ENCODE measurements at regions not wholly inside any gene's neighbourhood (a gene's known extent, or its start where the extent isn't known, plus 50 kb on each side); places are given as distances from the start of the nearest gene placed in this dataset.

DNA sequence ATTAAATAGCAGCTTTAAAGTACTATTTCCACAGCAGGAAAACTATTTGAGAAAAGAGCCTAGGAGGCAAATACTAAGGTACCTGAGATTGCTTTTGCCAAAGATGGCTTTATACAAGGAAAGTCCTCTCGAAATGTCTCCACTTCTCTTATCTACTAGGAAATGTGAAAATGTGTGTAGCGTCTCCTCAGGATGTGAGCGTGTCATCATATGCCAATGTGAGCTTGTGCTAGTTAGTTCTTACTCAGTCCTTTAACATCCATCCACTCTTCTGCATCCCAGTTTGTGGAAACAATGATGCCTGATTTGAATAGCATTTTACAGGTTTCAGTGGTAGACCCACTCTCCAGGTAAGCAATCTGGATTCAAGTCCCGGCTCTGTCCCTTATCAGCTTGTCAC is 421.0 kb downstream of the DYNC2H1 start:
- no peaks in the 10 kb centered on the region for H4K20me1 ChIP-seq (ENCODE audit: control insufficient read depth, extremely low read depth, insufficient read depth, low read length)
- no peak overlapping the region for H3K4me2 ChIP-seq (ENCODE audit: extremely low read depth, insufficient read depth, low read length)
- no peak overlapping the region for H3K4me3 ChIP-seq (replicated peaks in 1 of 4; ENCODE audit: control extremely low read depth in 1 of 4, insufficient read depth in 1 of 4, low read depth in 3 of 4, low read length in 4 of 4)
- H3K27ac ChIP-seq (ENCODE audit: insufficient read depth, low read length) = no peak overlapping the region
- no peaks in the 10 kb centered on the region for H3K27me3 ChIP-seq (ENCODE audit: control insufficient read depth, insufficient read depth, low read length)
- H3K79me2 ChIP-seq (ENCODE audit: control insufficient read depth, insufficient read depth, low read length) = no peaks in the 10 kb centered on the region
- H3K9ac ChIP-seq (ENCODE audit: insufficient read depth, low read length) = no peak overlapping the region
- peaks cover 20% of the 10 kb centered on the region for H3K4me1 ChIP-seq (ENCODE audit: control insufficient read depth, extremely low read depth, insufficient read depth, low read length)
- no peaks in the 10 kb centered on the region for H3K36me3 ChIP-seq (ENCODE audit: control insufficient read depth, insufficient read depth, low read length)
- DNase-seq (ENCODE audit: low read depth in 2 of 2) = peak; percentile 6 to 54
- TF ChIP-seq EZH2 (IDR thresholded peaks at IDR 0.05; ENCODE audit: low read length, missing control alignments) = no peak
- TF ChIP-seq, protein P1, sequence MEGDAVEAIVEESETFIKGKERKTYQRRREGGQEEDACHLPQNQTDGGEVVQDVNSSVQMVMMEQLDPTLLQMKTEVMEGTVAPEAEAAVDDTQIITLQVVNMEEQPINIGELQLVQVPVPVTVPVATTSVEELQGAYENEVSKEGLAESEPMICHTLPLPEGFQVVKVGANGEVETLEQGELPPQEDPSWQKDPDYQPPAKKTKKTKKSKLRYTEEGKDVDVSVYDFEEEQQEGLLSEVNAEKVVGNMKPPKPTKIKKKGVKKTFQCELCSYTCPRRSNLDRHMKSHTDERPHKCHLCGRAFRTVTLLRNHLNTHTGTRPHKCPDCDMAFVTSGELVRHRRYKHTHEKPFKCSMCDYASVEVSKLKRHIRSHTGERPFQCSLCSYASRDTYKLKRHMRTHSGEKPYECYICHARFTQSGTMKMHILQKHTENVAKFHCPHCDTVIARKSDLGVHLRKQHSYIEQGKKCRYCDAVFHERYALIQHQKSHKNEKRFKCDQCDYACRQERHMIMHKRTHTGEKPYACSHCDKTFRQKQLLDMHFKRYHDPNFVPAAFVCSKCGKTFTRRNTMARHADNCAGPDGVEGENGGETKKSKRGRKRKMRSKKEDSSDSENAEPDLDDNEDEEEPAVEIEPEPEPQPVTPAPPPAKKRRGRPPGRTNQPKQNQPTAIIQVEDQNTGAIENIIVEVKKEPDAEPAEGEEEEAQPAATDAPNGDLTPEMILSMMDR (conservative IDR thresholded peaks at IDR 0.05 in 1 of 2, IDR thresholded peaks at IDR 0.05 in 1 of 2; ENCODE audit: low read depth in 1 of 2, low read length in 2 of 2) = no peak
- H3K9me3 ChIP-seq (ENCODE audit: control insufficient read depth, insufficient read depth, low read depth, low read length) = no peaks in the 10 kb centered on the region
- no peak overlapping the region for H2AFZ ChIP-seq (ENCODE audit: low read length)

DNA sequence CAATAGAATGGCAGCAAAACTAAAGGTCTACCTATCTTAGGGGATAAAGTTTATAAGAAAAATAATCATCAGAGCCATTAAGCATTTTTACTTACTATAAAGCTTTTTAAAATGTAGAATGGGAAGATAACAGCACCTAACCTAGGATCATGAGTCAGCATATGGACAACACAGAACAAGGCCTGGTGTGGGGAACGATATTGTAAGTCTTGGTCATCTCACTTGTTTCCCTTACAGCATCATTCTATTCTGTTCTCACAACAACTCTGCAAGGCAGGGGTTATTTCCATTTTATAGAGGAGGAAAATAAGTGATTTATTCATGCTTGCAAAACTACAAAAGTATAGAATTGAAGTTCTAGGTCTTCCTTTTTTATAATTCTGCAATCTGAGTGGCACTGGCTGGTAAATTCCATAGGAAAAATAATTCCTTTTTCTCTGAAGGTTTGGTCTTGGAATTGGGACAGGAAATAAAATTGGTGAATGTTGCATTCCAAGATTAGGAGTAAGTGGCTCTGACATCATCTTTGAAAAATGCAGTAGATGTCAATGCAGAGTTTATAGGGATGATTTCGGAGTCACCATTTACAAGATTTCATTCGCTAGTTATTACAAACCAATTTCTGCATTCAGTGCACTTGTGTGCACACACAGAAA is 423.0 kb downstream of the DYNC2H1 start:
- Histone ChIP-seq H3K9ac (ENCODE audit: insufficient read depth, low read length) (no peak overlapping the region), H3K4me1 (ENCODE audit: control insufficient read depth, extremely low read depth, insufficient read depth, low read length) (peaks cover 20% of the 10 kb centered on the region), H3K79me2 (ENCODE audit: control insufficient read depth, insufficient read depth, low read length) (no peaks in the 10 kb centered on the region), H3K4me3 (replicated peaks in 1 of 4; ENCODE audit: control extremely low read depth in 1 of 4, insufficient read depth in 1 of 4, low read depth in 3 of 4, low read length in 4 of 4) (no peak overlapping the region), H3K4me2 (ENCODE audit: extremely low read depth, insufficient read depth, low read length) (peak overlapping the region; percentile 25), H3K27me3 (ENCODE audit: control insufficient read depth, insufficient read depth, low read length) (no peaks in the 10 kb centered on the region), H3K27ac (ENCODE audit: insufficient read depth, low read length) (no peak overlapping the region), H3K36me3 (ENCODE audit: control insufficient read depth, insufficient read depth, low read length) (no peaks in the 10 kb centered on the region), H4K20me1 (ENCODE audit: control insufficient read depth, extremely low read depth, insufficient read depth, low read length) (no peaks in the 10 kb centered on the region), H2AFZ (ENCODE audit: low read length) (no peak overlapping the region), H3K9me3 (ENCODE audit: control insufficient read depth, insufficient read depth, low read depth, low read length) (no peaks in the 10 kb centered on the region)
- no peak for TF ChIP-seq EZH2 (IDR thresholded peaks at IDR 0.05; ENCODE audit: low read length, missing control alignments)
- TF ChIP-seq, protein P1 (conservative IDR thresholded peaks at IDR 0.05 in 1 of 2, IDR thresholded peaks at IDR 0.05 in 1 of 2; ENCODE audit: low read depth in 1 of 2, low read length in 2 of 2) = no peak
- DNase-seq (ENCODE audit: low read depth in 2 of 2) = peak; percentile 71 to 87

DNA sequence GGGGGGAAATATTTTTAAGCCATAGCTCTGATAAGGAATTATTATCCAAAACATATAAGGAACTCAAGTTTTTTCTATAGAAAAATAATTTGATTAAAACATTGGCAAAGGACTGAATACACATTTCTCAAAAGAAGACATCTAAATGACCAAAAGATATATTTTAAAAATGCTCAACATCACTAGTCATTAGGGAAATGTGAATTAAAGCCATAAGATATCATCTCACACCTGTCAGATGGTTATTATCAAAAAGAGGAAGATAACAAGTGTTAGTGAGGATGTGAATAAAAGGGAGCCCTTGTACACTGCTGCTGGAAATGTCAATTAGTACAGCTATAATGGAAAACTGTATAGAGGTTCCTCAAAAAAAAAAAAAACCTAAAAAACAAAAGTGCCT is 425.0 kb downstream of the DYNC2H1 start:
- H3K79me2 ChIP-seq (ENCODE audit: control insufficient read depth, insufficient read depth, low read length) = no peaks in the 10 kb centered on the region
- H3K4me1 ChIP-seq (ENCODE audit: control insufficient read depth, extremely low read depth, insufficient read depth, low read length) = peaks cover 15% of the 10 kb centered on the region
- H4K20me1 ChIP-seq (ENCODE audit: control insufficient read depth, extremely low read depth, insufficient read depth, low read length) = no peaks in the 10 kb centered on the region
- no peak overlapping the region for H3K4me2 ChIP-seq (ENCODE audit: extremely low read depth, insufficient read depth, low read length)
- H3K36me3 ChIP-seq (ENCODE audit: control insufficient read depth, insufficient read depth, low read length) = no peaks in the 10 kb centered on the region
- DNase-seq (ENCODE audit: low read depth in 2 of 2) = no peak
- H3K9ac ChIP-seq (ENCODE audit: insufficient read depth, low read length) = no peak overlapping the region
- H2AFZ ChIP-seq (ENCODE audit: low read length) = no peak overlapping the region
- H3K9me3 ChIP-seq (ENCODE audit: control insufficient read depth, insufficient read depth, low read depth, low read length) = no peaks in the 10 kb centered on the region
- TF ChIP-seq EZH2 (IDR thresholded peaks at IDR 0.05; ENCODE audit: low read length, missing control alignments) = no peak
- TF ChIP-seq, protein P1 (conservative IDR thresholded peaks at IDR 0.05 in 1 of 2, IDR thresholded peaks at IDR 0.05 in 1 of 2; ENCODE audit: low read depth in 1 of 2, low read length in 2 of 2) = no peak
- no peaks in the 10 kb centered on the region for H3K27me3 ChIP-seq (ENCODE audit: control insufficient read depth, insufficient read depth, low read length)
- no peak overlapping the region for H3K4me3 ChIP-seq (replicated peaks in 1 of 4; ENCODE audit: control extremely low read depth in 1 of 4, insufficient read depth in 1 of 4, low read depth in 3 of 4, low read length in 4 of 4)
- H3K27ac ChIP-seq (ENCODE audit: insufficient read depth, low read length) = no peak overlapping the region
